HG03521 (cell line): ENCODE measurements at regions not wholly inside any gene's neighbourhood (a gene's known extent, or its start where the extent isn't known, plus 50 kb on each side); places are given as distances from the start of the nearest gene placed in this dataset.
"Not testable (repeated sequence)": the region's sequence is repeated elsewhere in the genome, so short reads cannot be mapped to it uniquely, and the experiment has no call there.

Experiments
- ATAC-seq: cut with Tn5 transposase; IDR thresholded peaks from one replicate; pipeline ENCODE4 v1.9.1; 2021; ENCODE audit warnings: mild to moderate bottlenecking, moderate library complexity; ENCODE audit not compliant: unreplicated experiment

DNA sequence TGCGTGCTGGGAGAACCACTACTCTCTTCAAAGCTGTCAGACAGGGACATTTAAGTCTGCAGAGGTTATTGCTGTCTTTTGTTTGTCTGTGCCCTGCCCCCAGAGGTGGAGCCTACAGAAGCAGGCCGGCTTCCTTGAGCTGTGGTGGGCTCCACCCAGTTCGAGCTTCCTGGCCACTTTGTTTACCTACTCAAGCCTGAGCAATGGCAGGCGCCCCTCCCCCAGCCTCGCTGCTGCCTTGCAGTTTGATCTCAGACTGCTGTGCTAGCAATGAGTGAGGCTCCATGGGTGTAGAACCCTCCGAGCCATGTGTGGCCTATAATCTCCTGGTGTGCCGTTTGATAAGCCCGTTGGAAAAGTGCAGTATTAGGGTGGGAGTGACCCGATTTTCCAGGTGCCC is 542.5 kb upstream of the KLF4 start:
- ATAC-seq: not testable (repeated sequence)

- ATAC-seq: not testable (repeated sequence)
Observed at GRCh38 chr9:108031221-108031620, 541.7 kb upstream of the KLF4 start.

- ATAC-seq: not testable (repeated sequence)
Observed at GRCh38 chr9:108026718-108027117, 537.1 kb upstream of the KLF4 start.

DNA sequence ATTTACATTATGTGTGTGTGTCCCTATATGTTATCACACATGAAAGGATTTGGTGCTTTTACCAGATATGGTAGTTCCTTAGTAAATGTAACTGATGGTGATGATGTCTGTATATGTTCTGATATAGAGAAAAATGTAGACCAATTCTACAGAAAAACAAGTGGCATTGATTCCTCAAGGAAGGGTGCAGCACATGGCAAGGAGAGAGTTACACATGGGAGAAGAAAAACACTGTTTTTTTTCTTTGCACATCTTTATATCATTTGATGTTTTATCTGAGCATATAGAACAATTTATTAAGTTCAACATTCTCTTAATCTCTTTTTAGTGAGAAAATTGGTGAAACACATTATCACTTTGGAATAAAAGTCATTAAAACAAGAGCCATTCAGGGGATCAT is 535.0 kb upstream of the KLF4 start:
- ATAC-seq: no peak

DNA sequence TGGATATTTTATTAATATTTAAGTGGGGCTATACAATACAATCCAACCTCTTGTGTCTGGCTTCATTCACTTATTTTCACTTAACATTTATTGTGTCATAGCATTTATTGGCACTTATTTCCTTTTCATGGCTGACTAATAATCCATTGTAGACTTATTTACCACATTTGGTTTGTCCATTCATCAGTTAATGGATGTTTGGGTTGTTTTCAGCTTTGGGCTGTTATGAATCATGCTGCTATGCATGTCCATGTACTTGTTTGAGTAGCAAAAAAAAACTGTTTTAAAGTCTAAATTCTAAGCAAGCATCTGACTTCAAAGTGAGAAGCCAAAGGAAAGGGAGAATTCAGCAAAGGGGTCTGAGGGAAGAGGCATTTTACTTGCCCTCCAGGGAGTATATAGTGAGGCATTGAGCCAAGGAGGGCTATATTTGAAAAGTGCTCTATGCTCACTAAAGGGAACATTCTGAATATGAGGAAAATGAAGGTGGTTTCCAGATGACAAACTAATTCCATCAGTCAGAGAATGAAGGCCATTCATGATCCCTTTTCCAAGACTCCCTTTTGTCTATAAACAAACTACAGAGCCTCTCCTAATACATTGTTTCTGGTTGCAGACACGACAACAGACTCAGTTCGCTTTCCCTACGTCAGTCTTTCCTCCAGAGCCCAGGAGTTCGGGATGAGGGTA is 532.8 kb upstream of the KLF4 start:
- ATAC-seq: no peak

GRCh38 chr9:108021096-108021710 is 531.6 kb upstream of the KLF4 start:
- no peak for ATAC-seq

GRCh38 chr9:108019821-108020220 is 530.3 kb upstream of the KLF4 start:
- ATAC-seq: no peak

GRCh38 chr9:108017671-108018070 is 528.1 kb upstream of the KLF4 start:
- no peak for ATAC-seq

DNA sequence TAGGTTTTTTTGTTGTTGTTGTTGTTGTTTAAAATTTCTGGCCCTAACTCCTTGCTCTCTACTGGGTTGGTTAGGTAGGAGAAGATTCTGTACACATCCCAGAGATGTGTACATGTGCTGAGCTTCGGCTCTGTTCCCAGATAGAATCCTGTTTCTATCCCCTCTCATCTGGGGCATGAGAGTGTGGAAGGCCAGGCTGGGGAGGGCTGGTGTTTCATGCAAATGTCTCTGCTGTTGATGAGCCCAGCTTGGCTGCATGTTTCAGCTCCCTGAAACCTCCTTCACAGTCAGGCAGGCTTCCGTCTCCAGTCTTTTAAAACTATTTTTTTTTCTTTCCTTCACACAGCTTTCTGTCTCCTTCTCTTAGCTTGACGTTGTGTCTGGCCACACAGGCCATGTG is 526.9 kb upstream of the KLF4 start:
- no peak for ATAC-seq

DNA sequence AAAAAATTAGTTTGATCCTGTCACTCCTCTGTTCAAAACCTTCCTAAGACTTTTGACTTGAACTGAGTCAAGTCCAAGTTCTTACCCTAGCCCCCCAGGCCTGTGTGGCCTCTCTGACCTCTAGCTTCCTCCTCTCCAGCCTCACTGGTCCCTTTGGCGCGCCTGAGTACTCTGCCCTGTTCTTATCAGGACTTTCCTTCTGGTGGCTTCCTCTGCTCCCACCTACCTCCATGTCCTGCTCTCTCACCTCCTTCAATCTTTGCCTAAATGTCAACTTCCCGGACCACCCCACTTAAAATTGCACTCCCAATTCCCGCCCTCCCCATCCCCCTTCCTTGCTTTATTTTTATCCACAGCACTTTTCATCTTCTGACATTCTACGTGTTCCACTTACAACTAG is 526.1 kb upstream of the KLF4 start:
- ATAC-seq: no peak

DNA sequence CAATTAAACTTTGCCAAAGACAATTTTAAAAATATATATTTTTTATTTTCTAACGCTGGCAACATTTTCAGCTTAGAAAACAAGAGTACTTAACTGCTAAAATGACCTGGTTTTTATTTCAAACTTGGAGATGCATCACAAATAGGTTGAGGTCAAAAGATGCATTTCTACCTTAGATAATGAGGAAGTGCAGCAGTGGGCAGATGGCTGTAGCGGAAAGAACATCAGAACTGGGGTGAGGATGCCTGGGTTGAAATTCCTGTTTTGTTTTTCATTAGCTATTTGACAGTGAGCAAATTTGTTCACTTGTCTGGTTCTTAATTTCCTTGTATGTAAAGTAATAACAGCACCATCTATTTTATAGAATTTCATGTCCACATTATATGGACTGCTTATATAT is 524.8 kb upstream of the KLF4 start:
- no peak for ATAC-seq

DNA sequence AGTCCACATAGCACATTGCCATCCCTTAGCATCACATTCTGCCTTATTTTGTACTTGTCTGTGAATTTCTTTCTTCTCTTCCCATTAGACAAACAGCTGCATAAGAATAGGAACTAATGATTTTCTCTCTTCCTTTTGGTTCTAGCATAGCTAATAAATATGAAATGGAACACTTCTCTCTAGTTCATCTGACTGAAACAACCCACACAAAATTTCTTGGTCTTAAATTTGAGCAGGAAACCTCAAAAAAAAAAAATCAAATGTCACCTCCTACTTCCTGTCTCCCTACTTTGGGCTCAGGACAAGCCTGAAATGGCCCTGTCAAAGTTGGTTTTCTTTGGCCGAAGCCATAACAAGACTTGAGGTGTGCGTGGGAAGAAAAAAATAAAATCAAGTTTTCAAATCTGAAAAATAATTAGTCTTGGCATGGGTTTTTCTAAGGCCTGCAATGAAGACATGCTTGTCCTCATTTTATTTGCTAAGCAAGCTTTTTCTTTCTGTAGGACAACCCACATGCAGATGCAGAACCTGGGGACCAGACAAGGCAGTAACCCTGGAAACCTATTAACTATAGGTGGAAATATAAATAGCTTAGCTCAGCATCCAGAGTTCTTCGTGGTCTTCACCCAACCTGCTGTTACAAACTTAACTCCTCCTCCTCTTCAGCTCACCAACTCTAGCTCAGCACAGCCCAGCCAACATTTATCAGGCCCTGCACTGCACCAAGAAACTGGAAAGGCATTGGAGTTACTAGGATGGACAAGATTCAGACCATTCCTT is 523.5 kb upstream of the KLF4 start:
- ATAC-seq: no peak

DNA sequence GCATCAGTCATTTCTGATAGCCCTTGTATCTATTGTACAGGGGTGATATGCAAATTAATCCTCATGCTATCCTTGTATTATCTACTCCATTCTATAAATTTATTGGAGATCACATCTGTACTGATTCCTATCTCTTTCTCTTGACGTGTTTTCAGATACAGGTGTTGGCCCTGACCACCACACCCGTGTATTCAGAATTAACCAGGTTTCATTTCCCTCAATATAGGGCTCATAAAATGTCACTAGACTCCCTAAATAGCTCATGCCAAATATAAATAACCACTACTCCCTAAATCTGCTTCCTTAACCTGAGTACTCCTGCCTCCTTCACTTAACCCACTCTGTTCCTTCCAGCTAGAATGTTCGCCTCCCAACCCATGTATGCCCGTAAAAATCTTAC is 522.8 kb upstream of the KLF4 start:
- ATAC-seq: no peak

DNA sequence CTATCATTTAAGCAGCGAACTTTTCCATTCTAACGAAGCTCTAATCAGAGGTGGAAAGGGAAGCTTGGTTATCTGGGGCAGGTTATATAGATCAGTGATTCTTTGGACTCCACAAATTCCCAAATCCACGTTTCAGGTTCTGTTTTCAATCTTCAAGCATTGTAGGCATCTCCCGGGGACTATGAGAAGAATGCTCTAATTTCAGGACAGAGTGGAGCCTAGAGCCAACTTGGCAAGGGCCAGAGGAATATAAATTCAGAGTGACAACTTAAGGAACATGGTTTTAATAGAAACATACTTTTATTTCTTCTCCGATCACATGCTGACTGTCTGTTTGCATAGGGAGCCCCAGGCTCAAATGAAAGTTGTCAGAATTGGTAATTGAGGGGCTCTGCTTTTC is 514.0 kb upstream of the KLF4 start:
- ATAC-seq: no peak

DNA sequence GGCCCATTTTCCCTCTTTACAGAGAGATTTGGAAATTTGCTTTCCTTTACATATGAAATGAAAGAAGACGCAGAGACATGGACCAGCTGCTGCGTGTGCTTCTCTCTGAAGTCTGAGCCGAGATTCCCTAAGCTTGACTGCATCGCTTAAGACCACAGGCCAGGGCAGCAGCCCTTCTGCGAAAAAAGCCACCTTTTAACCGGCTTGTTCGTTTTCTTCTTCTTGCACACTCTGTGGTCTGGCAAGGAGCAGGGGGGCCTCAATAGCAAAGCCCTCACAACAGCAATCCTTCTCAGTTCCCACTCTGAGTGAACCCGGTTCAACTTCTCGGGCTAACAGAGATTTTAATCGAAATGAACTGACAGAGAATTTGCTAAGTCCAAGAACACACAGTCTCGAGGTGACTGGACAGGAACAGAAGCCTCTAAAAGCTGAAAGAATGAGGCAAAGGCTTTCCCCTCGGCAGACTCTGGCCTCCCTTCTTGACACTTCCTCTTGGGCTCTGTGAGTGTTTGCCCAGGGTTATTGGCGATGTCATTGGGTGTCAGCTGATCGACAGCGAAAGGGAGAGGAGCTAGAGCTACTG is 512.9 kb upstream of the KLF4 start:
- ATAC-seq: no peak

GRCh38 chr9:108001237-108001636 is 511.7 kb upstream of the KLF4 start:
- no peak for ATAC-seq

DNA sequence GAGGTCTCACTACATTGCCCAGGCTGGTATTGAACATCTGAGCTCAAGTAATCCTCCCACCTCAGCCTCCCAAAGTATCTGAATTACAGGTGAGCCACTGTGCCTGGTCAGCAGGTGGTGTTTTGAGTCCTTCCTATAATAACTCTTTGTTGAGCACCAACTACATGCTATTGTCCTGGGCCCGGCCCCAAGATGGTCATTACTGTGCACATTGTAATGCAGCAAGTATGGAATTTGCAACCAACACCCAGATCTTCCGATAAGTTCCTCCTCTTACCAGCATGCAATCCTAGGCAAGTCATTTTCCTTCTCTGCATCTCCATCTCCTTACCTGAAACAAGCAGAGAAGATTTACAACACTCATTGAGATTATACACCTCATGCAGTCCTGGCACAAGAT is 510.3 kb upstream of the KLF4 start:
- no peak for ATAC-seq

DNA sequence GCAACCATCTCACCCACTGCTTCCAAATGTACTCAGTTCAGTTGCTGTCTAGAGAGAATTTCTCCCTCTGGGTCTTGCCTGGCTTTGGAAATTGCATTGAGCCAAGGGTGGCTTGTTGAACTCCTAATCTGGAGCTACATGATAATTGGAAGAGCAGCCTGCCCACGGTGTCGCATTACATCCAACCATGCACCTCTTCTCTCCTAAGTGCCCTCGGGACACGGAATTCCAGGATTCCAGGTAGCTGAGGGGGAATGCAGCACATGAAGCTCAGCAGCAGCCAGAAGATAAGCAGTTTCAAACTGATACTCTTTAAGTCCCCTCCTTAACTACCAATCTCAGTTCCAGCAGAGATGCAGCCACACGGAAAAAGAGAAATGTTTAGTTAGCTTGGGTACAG is 509.4 kb upstream of the KLF4 start:
- no peak for ATAC-seq

GRCh38 chr9:107994648-107995047 is 505.1 kb upstream of the KLF4 start:
- ATAC-seq: no peak

GRCh38 chr9:107992271-107992670 is 502.7 kb upstream of the KLF4 start:
- no peak for ATAC-seq

- ATAC-seq: no peak
Observed at GRCh38 chr9:107991581-107991980, 502.0 kb upstream of the KLF4 start.

DNA sequence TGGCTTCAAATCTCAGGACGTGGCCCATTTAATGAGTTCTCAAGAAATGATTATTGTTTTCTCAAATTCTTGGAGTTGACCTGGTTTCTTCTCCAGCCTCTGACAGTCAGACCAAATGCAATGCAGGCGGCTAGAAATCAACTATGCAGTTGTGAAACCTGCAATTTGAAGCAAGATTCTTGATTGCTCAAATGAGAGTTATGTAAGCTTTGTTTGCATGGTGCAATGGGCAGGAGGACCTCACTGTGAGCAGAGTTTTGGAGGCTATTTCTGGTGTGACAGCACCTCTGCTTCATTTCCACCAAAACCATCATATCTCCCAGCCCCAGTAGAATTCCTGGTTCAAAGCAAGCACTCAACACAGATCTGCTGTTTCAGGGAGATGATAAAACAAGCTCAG is 500.0 kb upstream of the KLF4 start:
- ATAC-seq: no peak
